ENCODE measurements at regions not wholly inside any gene's neighbourhood (a gene's known extent, or its start where the extent isn't known, plus 50 kb on each side); places are given as distances from the start of the nearest gene placed in this dataset.

GRCh38 chr4:84022564-84022963 is 476.5 kb downstream of the NKX6-1 start:
- DNase-seq (ENCODE audit: low read depth) = no peak
- no peak for TF ChIP-seq CTCF (conservative IDR thresholded peaks at IDR 0.05; ENCODE audit: low read length)
- no peak overlapping the region for H3K4me3 ChIP-seq (ENCODE audit: low read length)

DNA sequence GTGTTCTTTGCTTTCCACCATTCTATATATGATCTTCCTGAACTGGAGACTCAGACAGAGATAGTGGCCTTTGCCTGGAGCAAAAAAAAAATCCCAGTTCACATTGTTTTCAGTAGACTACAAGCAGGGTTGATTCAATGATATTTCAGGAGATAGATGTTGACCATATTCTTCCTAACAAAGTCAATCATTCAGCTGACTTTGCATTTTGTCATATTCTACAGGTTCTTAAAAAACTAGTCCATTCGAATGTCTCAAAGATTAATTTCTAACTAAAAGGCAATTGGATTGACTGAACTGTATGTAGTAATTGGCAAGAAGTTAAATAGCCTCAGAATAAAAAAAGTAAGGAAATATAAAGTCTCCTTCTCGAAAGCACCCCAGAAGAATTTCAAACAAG is 479.5 kb downstream of the NKX6-1 start:
- no peak for DNase-seq (ENCODE audit: low read depth)
- TF ChIP-seq CTCF (conservative IDR thresholded peaks at IDR 0.05; ENCODE audit: low read length) = no peak
- H3K4me3 ChIP-seq (ENCODE audit: low read length) = no peak overlapping the region

DNA sequence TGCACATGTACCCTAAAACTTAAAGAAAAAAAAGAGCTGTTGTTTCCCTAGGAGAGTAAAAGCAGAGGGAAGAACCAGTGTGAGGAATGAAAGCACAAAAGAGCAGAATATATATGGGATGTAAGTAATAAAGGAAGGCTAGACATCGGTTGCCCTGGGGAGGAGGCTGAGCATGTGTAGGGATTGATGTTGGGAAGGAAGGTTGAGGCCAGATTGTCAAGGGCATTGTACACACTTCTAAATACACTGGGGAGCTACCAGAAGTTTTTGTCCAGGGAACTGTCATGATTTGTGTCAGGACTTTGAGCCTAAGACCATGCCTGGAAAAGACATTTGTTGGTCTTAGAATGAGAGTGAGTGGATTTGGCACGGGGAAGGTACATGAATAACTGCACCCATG is 467.1 kb downstream of the GPAT3 start:
- no peak for TF ChIP-seq CTCF (conservative IDR thresholded peaks at IDR 0.05; ENCODE audit: low read length)
- no peak for DNase-seq (ENCODE audit: low read depth)
- no peak overlapping the region for H3K4me3 ChIP-seq (ENCODE audit: low read length)

GRCh38 chr4:84001876-84002569 is 466.1 kb downstream of the GPAT3 start:
- TF ChIP-seq CTCF (conservative IDR thresholded peaks at IDR 0.05; ENCODE audit: low read length) = no peak
- H3K4me3 ChIP-seq (ENCODE audit: low read length) = no peak overlapping the region
- no peak for DNase-seq (ENCODE audit: low read depth)

DNA sequence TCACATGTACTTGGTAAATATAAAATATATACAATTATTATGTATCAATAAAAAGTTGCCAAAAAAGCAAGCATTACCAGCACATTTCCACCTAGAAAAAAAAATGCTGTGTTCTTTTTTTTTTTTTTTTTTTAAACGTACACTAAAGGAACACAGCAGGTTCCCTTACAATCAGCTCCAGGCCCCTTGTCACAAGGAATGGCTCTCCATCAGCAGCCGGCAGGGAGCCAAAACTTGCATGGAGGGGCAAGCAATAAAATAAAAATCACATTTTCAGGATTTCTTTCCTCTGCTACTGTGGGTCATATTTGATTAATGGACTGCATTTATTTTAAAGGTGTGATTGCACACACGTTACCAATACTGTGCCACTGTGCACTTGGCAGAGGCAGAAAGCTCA is 460.3 kb downstream of the GPAT3 start:
- no peak for DNase-seq (ENCODE audit: low read depth)
- H3K4me3 ChIP-seq (ENCODE audit: low read length) = no peak overlapping the region

GRCh38 chr4:83993774-83994173 is 457.9 kb downstream of the GPAT3 start:
- DNase-seq (ENCODE audit: low read depth) = no peak
- TF ChIP-seq CTCF (conservative IDR thresholded peaks at IDR 0.05; ENCODE audit: low read length) = no peak
- no peak overlapping the region for H3K4me3 ChIP-seq (ENCODE audit: low read length)

More for the DNA sequence above, 460.3 kb downstream of the GPAT3 start:
- no peak for TF ChIP-seq CTCF (conservative IDR thresholded peaks at IDR 0.05; ENCODE audit: low read length)

DNA sequence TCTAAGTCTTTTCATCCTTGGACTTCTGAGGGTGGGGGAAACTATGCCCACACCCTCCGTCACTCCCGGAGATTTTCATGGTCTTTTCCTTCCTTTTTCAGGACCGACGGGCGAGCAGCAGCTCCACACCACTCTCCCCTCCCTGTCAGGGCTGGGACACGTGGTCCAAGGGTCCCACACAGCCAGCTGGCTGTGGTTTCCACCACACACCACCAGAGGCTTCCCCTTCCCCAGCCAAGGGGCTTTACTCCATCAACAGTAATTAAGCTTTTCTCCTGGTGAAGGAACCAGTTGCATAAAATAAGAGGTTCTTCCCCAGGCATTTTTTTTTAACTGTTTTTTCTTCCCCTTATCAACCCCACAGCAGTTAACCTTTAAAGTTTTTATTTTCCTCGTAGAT is 453.9 kb downstream of the GPAT3 start:
- H3K4me3 ChIP-seq (ENCODE audit: low read length) = no peak overlapping the region
- DNase-seq (ENCODE audit: low read depth) = no peak
- TF ChIP-seq CTCF (conservative IDR thresholded peaks at IDR 0.05; ENCODE audit: low read length) = no peak
